GM23248 (cell line): ENCODE measurements at regions not wholly inside any gene's neighbourhood (a gene's known extent, or its start where the extent isn't known, plus 50 kb on each side); places are given as distances from the start of the nearest gene placed in this dataset.

Source experiments
- DNase-seq: peaks from one replicate; pipeline ENCODE4 v3.0.0-alpha.2; 2015
- H2AFZ ChIP-seq: fragments of 200-600 bp; sonication (generic); 2 replicates; pipeline ENCODE4 v1.6.1; 2016; ENCODE audit warnings: antibody characterized with exemption
- H3F3A ChIP-seq: fragments of 200-600 bp; sonication (generic); 2 replicates; pipeline ENCODE4 v1.6.1; 2016; ENCODE audit warnings: mild to moderate bottlenecking, antibody characterized with exemption, mixed run types; ENCODE audit not compliant: insufficient read depth
- H3K27ac ChIP-seq: fragments of 200-600 bp; sonication (generic); 2 replicates; pipeline ENCODE4 v1.5.1; 2016; ENCODE audit warnings: mild to moderate bottlenecking
- H3K27me3 ChIP-seq: fragments of 200-600 bp; sonication (generic); replicated peaks from 2 replicates; pipeline ENCODE4 v1.6.1; 2016; ENCODE audit warnings: mild to moderate bottlenecking; ENCODE audit not compliant: insufficient read depth
- H3K36me3 ChIP-seq: fragments of 200-600 bp; sonication (generic); 2 replicates; pipeline ENCODE4 v1.6.1; 2016; ENCODE audit warnings: low read depth, mild to moderate bottlenecking
- H3K4me1 ChIP-seq: fragments of 200-600 bp; sonication (generic); 2 replicates; pipeline ENCODE4 v1.6.1; 2016; ENCODE audit warnings: mild to moderate bottlenecking; ENCODE audit not compliant: insufficient read depth
- H3K4me2 ChIP-seq: fragments of 200-600 bp; sonication (generic); one replicate; pipeline ENCODE4 v1.6.1; 2016; ENCODE audit warnings: mild to moderate bottlenecking; ENCODE audit not compliant: unreplicated experiment
- H3K4me3 ChIP-seq: fragments of 200-600 bp; sonication (generic); 2 replicates; pipeline ENCODE4 v1.5.1; 2016; ENCODE audit warnings: mild to moderate bottlenecking
- H3K79me2 ChIP-seq: fragments of 200-600 bp; sonication (generic); 2 replicates; pipeline ENCODE4 v1.6.1; 2016; ENCODE audit warnings: mild to moderate bottlenecking; ENCODE audit not compliant: insufficient read depth
- H3K9ac ChIP-seq: fragments of 200-600 bp; sonication (generic); 2 replicates; pipeline ENCODE4 v1.6.1; 2016; ENCODE audit warnings: mild to moderate bottlenecking
- H3K9me2 ChIP-seq: fragments of 200-600 bp; sonication (generic); 2 replicates; pipeline ENCODE4 v1.6.1; 2016; ENCODE audit warnings: mixed run types, mild to moderate bottlenecking, moderate library complexity; ENCODE audit not compliant: insufficient read depth
- H3K9me3 ChIP-seq: fragments of 200-600 bp; sonication (generic); one replicate; pipeline ENCODE4 v1.6.1; 2017; ENCODE audit warnings: low read depth
- H4K20me1 ChIP-seq: fragments of 200-600 bp; sonication (generic); 2 replicates; pipeline ENCODE4 v1.6.0; 2016; ENCODE audit not compliant: insufficient read depth
- EZH2 ChIP-seq: fragments of 200-600 bp; sonication (generic); IDR thresholded peaks from 2 replicates; pipeline ENCODE4 v1.6.1; 2018; ENCODE audit warnings: antibody characterized with exemption, mild to moderate bottlenecking; ENCODE audit not compliant: insufficient read depth, poor library complexity, severe bottlenecking
- EZH2phosphoT487 ChIP-seq: fragments of 200-600 bp; sonication (generic); IDR thresholded peaks from 2 replicates; pipeline ENCODE4 v1.6.1; 2018; ENCODE audit warnings: antibody characterized with exemption, moderate library complexity, mild to moderate bottlenecking, low read depth; ENCODE audit not compliant: insufficient read depth
- WGBS, 2 experiments: methylation state at CpG; one replicate each; pipeline ENCODE4 v1.1.6; 2015 to 2017; ENCODE audit warnings: low lambda C conversion rate in 2 of 2, low coverage in 1 of 2; ENCODE audit errors: missing lambda C conversion rate in 2 of 2; 5-methylcytosine and 5-hydroxymethylcytosine counted together
- in situ Hi-C: fragments of 300-500 bp; cut with MboI; formaldehyde crosslinking; loops from 2 replicates; pipeline ENCODE4 v1.15.0; 2020

- H3K27me3 ChIP-seq, result no peaks in the 10 kb centered on the region
- no peak overlapping the region for H3K9ac ChIP-seq
- WGBS, 2 experiments, result 68 to 70% methylated on average over 2 of the region's 2 CpGs
- TF ChIP-seq EZH2, result no peak
- TF ChIP-seq EZH2phosphoT487, result no peak
- H3K4me3 ChIP-seq, result no peak overlapping the region
- no peaks in the 10 kb centered on the region for H4K20me1 ChIP-seq
- H3K27ac ChIP-seq, result 0 out of 2 replicates have a peak overlapping the region, but pooled peaks have one; percentile 8
- peak; percentile 70 for DNase-seq
- no peak overlapping the region for H2AFZ ChIP-seq
- no peaks in the 10 kb centered on the region for H3K9me3 ChIP-seq
- H3K36me3 ChIP-seq, result no peaks in the 10 kb centered on the region
- no peaks in the 10 kb centered on the region for H3K9me2 ChIP-seq
- no peaks in the 10 kb centered on the region for H3K79me2 ChIP-seq
- peak overlapping the region; percentile 63 for H3K4me2 ChIP-seq
- in situ Hi-C loops, result no loop called here
- H3F3A ChIP-seq, result peaks cover 60% of the 10 kb centered on the region
- H3K4me1 ChIP-seq, result peaks cover 66% of the 10 kb centered on the region
Measured at GRCh38 chr3:99246010-99246654, 344.6 kb upstream of the DCBLD2 start.

- H3K4me2 ChIP-seq, result peak overlapping the region; percentile 18
Measured at GRCh38 chr3:99242271-99242670, 340.8 kb upstream of the DCBLD2 start.

GRCh38 chr3:99240700-99241099 lies 339.2 kb upstream of the DCBLD2 start:
- Histone ChIP-seq H3F3A (peaks cover 20% of the 10 kb centered on the region), H4K20me1 (no peaks in the 10 kb centered on the region), H3K4me2 (no peak overlapping the region), H3K27me3 (no peaks in the 10 kb centered on the region), H3K36me3 (no peaks in the 10 kb centered on the region), H3K27ac (no peak overlapping the region), H2AFZ (peak overlapping the region; percentile 67), H3K9me2 (no peaks in the 10 kb centered on the region; the same call in 1 of the 2 replicates), H3K4me3 (no peak overlapping the region), H3K4me1 (peaks cover 18% of the 10 kb centered on the region), H3K9me3 (no peaks in the 10 kb centered on the region), H3K9ac (no peak overlapping the region), H3K79me2 (no peaks in the 10 kb centered on the region)
- in situ Hi-C loops, result no loop called here
- peak; percentile 23 for DNase-seq
- 17 to 26% methylated on average over 2 of the region's 2 CpGs for WGBS, 2 experiments
- TF ChIP-seq EZH2, result no peak
- TF ChIP-seq EZH2phosphoT487, result no peak

More at GRCh38 chr3:99242271-99242670, 340.8 kb upstream of the DCBLD2 start:
- Histone ChIP-seq H3K4me3 (no peak overlapping the region), H3K9me3 (no peaks in the 10 kb centered on the region), H3F3A (peaks cover 31% of the 10 kb centered on the region), H3K36me3 (no peaks in the 10 kb centered on the region), H3K27me3 (no peaks in the 10 kb centered on the region), H4K20me1 (no peaks in the 10 kb centered on the region), H3K9ac (no peak overlapping the region), H3K79me2 (no peaks in the 10 kb centered on the region), H2AFZ (peak overlapping the region; percentile 65), H3K9me2 (no peaks in the 10 kb centered on the region; the same call in 1 of the 2 replicates), H3K4me1 (peaks cover 34% of the 10 kb centered on the region), H3K27ac (peak overlapping the region; percentile 44)
- WGBS, 2 experiments, result 91 to 95% methylated on average over 2 of the region's 2 CpGs
- peak; percentile 63 for DNase-seq
- in situ Hi-C loops, result no loop called here
- TF ChIP-seq EZH2phosphoT487 (no peak), EZH2 (no peak)

GRCh38 chr3:99236576-99236975 lies 335.1 kb upstream of the DCBLD2 start:
- peak; percentile 4 for DNase-seq

GRCh38 chr3:99232696-99233095 lies 331.2 kb upstream of the DCBLD2 start:
- WGBS, 2 experiments, result 37 to 52% methylated on average over 1 of the region's 1 CpG
- H3K4me3 ChIP-seq, result no peak overlapping the region
- peaks cover 8% of the 10 kb centered on the region; the same call in 1 of the 2 replicates for H3K4me1 ChIP-seq
- H3K27me3 ChIP-seq, result no peaks in the 10 kb centered on the region
- H3K4me2 ChIP-seq, result no peak overlapping the region
- no peak overlapping the region for H2AFZ ChIP-seq
- H4K20me1 ChIP-seq, result no peaks in the 10 kb centered on the region
- no peaks in the 10 kb centered on the region for H3K9me3 ChIP-seq
- TF ChIP-seq EZH2phosphoT487 (no peak), EZH2 (no peak)
- H3K27ac ChIP-seq, result no peak overlapping the region
- in situ Hi-C loops, result no loop called here
- no peaks in the 10 kb centered on the region for H3K9me2 ChIP-seq
- no peak overlapping the region for H3K9ac ChIP-seq
- H3F3A ChIP-seq, result no peaks in the 10 kb centered on the region
- no peaks in the 10 kb centered on the region for H3K36me3 ChIP-seq
- H3K79me2 ChIP-seq, result no peaks in the 10 kb centered on the region
- DNase-seq, result peak; percentile 47

More at GRCh38 chr3:99236576-99236975, 335.1 kb upstream of the DCBLD2 start:
- Histone ChIP-seq H3K27ac (no peak overlapping the region), H2AFZ (peak overlapping the region; percentile 14; the same call in 1 of the 2 replicates), H3K79me2 (no peaks in the 10 kb centered on the region), H3K4me2 (no peak overlapping the region), H4K20me1 (no peaks in the 10 kb centered on the region), H3K4me1 (peaks cover 17% of the 10 kb centered on the region), H3K9ac (no peak overlapping the region), H3K9me3 (no peaks in the 10 kb centered on the region), H3K27me3 (no peaks in the 10 kb centered on the region), H3F3A (0 out of 2 replicates have a peak, but pooled peaks cover 9% of the 10 kb centered on the region), H3K9me2 (no peaks in the 10 kb centered on the region; the same call in 1 of the 2 replicates), H3K4me3 (no peak overlapping the region), H3K36me3 (no peaks in the 10 kb centered on the region)
- in situ Hi-C loops, result no loop called here
- TF ChIP-seq EZH2, result no peak
- TF ChIP-seq EZH2phosphoT487, result no peak
